HL-60/S4 treated with retinoic acid at 250 ng/mL for 4 days and 3 days (cell line): ENCODE measurements at regions not wholly inside any gene's neighbourhood (a gene's known extent, or its start where the extent isn't known, plus 50 kb on each side); places are given as distances from the start of the nearest gene placed in this dataset.

Source experiments
- in situ Hi-C: fragments of 300-500 bp; cut with MboI; formaldehyde crosslinking; loops from 2 replicates; pipeline ENCODE4 v1.7.0; 2022; ENCODE audit warnings: low sequenced_read_pairs

DNA sequence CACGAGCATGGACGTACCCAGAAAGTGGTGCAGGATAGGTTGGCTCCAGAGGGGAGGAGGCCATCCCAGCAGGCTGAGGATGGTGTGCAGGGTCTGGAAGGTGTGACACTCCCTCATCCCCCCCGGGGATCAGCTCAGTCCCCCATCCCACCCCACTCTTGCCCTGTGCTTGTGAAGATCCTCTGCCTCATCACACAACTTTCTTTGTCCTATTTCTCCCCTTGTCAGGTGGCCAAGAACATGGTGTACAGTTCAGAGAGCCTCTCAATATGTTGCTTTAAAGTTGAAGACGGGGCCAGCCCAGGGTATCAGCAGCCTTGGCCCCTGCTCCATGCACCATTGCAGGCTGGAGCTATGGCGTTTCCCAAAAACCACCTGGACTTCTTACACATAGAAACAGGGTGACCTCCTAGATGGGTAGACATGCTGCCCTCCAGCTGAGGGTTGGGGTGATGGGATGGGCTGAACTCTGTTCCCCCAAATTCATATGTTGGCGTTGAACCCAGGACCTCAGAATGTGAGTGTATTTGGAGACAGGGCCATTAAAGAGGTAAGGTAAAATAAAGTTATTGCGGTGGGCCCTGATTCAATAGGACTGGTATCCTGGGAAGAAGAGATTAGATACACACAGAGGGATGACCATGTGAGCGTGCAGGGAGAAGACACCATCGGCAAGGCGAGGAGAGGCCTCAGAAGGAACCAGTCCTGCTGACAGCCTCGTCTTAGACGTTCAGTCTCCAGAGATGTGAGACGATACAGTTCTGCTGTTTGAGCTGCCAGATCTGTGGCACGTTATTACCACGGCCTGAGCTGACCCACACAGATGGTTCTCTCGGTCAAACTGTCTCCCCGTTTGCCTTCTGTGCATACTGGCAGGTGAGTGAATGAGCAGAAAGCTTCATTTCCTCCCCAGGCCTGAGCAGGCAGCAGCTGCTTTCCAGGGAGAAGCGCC, 272.5 kb downstream of the GADD45G start:
- in situ Hi-C loops, result no loop called here

DNA sequence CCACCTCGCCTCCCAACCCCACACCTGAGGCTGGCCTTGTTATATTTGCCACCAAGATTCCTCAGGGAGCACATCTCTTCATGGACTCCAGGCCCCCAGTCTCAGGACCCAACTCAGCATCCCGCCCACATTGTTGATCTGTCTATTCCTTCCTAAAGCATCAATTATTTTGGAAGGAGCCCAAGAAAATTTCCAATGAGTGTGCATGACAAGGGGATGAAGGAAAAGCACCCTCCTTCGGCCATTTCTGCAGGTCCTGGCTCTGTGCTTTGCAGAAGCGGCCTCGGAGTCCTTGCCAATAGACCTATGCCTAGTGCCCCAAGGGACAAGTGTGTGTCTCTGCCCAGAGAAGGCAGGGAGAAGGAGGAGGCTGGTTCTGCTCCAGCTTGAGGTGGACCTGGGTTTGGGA, 273.2 kb downstream of the GADD45G start:
- in situ Hi-C loops, result no loop called here

DNA sequence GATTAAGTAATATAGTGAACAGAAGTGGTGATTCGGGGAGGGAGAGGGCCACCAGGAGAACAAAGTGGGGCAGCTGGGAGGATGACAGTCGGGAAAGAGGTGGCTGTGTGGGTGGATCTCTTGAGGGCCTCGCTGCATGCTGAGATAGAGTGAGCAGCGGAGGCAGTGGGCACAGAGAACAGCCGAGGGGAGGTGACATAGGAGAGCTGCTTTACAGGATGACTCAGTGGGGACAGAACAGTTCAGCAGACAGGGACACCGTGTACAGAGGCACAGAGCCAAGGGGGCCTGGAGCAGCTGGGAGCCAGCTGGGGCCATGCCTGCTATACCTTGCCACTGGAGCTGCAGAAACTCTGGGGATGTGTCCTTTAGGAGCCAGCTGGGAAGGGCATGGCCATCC, 273.9 kb downstream of the GADD45G start:
- in situ Hi-C loops, result no loop called here

DNA sequence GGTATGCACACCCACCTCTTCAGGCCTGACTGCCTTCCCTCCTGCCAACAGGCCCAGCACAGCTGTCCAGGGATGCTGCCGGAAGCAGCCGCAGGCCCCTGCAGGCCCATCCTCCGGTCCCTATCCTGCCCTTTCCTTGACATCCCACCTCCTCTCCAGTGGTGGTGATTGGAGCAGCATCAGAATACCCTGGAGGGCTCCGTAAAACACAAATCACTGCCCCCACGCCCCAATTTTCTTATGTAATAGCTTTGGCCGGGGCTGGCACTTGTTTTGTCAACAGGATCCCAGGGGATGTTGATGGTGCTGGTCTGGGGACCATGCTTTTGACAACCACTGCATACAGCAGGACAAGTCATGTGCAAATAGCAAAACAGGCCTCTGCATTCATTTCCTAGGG, 274.5 kb downstream of the GADD45G start:
- in situ Hi-C loops, result no loop called here

DNA sequence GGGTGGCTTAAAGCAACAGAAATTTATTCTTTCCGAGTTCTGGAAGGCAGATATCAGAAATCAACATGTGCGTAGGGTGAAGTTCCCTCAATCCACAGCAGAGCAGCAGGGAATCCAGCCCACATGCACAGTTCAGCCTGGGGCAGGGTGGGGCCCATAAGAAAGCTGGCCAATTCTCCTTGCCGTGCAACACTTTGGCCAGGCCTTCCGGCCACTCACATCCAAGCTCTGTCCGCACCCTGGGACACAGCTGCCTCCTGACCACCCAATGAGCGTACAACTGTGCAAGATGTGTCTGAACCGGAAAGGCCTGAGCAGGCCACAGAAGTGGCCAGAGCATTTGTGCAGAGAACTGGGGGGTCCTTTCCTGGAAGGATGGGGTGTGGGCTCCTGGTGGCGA, 274.9 kb downstream of the GADD45G start:
- in situ Hi-C loops, result no loop called here

DNA sequence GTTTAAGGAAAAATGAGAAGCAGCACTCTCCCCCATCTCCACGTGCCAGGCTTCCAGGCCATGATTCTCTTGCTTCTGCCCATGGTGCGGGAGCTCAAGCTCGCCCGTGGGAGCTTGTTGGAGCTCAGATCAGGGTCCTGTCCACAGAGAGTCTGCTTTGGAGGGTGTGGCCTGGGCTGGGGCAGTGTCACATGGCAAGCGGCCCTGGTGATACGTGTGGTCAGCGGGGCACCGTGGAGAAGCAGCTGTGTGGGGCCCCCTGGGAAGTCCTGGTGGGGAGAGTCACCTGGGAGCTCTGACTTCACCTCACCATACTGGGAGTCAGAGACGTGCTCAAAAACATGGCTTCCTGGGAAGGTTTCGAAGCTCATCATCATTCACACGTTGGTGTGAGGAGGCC, 275.3 kb downstream of the GADD45G start:
- in situ Hi-C loops, result no loop called here

DNA sequence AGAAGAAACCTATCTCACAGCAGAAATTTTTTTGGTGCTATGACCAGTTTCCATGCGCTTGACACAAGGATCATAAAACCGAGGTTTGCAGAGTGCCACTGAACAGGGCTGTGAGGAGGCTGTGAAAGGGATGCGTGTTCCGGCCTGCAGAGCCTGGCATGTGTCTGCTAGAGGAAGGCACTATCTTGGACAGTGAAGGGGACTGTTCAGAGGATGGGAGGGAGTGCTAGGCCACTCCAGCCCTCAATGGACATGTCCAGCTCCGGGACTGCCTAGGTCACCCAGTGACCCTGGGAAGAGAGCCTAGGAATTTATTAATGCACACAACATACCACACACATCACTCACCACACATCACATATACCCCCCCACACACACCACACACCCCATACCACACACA, 275.9 kb downstream of the GADD45G start:
- in situ Hi-C loops, result no loop called here

DNA sequence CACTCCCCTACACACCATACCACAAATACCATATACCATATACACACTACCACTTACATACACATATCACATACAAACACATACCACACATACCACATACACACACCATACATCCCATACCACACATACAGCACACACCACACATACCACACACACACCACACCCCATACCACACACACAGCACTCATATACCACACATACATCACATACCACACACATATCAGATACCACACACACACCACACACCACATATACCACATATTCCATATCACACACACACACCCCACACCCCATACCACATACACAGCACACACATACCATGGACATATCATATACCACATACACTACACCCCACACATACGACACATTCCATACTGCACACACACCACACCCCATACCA, 276.6 kb downstream of the GADD45G start:
- in situ Hi-C loops, result no loop called here

DNA sequence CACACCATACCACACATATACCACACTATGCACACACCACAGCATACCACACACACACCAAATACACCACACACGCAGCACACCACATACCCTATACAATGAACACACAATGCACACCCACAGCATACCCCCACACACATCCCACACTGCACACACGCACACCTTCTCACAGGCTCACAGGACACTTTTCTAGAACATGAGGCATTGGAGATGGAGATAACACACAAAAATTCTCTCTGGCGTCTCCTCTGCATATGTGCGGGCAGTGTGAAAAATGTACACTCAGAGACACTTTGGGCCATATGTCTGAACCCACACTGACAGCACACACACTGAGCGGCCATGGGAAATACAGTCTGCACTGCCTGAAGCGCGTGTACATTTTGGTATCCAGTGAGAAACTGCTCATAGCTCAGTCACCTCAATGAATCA, 278.1 kb downstream of the GADD45G start:
- in situ Hi-C loops, result no loop called here

DNA sequence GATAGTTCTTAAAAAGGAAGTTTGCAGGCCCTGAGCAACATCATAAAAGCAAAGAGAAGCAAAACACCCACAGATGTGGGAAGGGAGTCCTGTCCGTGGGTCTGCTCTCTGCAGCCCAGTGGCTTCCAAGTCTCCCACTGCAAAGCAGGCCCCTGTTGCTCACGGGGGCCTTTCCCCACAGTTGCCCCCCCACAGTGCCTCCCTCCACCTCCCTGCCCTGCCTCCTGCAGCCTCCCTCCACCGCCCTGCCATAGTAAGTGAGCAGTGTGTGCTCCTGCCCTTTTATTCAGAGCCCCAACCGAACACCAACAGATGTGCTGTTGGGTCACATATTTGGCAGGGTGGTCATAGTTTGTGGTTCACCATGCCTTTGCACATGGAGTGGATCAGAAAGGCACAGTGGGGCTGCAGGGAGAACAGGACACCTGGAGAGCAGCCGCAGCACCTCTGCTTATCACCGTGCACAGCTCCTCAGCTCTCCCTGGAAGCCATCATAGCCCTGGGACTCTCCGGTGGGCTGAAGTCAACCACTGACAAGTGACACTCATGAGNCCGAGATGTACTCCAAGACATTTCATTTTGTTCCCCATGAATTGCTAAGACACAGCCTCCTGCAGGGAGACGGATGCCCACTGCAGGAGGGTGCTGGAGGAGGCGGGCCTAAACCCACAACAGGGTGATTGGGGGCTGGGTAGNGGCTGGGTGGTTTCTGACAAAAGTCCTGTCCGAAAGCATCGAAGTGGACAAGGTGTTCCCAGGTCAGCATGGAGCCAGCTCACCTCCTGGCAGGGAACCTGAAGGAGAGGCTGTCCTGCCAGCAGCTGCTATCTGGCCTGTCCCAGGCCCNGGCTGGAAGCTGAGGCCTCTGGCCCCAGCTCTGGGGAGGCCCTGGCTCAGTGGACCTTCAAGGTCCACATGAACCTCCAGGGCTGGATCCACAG, 278.9 kb downstream of the GADD45G start:
- in situ Hi-C loops, result no loop called here

DNA sequence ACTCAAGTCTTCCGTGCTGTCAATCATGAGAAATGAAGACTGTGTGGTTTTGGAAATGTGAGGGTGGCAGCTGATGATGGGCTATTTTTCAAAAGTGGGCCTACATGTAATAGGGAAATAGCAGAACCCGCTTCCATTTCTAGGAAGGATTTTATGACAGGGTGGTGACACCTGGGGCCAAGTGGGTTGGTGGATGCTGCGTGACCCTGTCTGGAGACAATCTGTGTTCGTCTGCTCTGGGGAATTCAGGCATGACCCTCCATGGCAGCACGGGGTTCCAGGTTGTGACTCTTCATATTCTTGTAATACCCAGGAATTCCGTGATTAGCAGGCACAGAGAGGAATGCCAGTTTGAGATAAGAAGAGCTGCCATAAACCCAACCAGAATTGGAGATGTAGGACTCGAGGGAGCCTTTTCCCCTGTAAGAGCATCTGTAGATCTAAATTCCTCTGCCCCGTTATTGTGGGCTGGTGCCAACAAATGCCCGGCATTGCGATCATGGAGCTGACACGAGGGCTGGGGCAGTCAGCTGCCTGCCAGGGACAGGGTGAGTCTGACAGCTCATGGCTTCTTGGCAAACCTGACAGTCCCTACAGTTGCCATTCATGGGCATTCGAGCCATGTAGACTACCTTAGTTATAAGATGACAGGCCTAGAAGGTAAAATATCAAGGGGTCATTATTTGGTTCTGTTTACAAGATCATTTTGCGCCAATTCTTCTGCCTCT, 279.7 kb downstream of the GADD45G start:
- in situ Hi-C loops, result no loop called here

DNA sequence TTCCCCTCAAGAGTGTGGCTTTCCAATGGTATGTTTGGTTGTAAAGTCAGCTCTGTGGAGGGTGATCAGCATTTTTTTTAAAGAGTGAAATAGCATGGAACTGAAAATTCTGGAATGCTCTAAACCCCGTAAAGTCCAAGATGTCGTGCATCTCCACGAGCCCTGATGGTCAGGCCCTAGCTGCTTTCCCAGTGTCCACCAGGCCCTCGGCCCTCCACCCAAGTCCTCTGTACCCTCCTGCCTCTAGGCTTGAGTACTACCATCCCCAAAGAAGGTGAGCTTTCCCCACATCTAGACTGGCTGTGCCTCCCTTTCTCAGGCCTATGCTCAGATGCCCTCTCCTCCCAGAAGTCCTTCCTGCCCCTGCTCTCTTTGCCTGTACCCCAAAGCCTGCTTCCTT, 280.3 kb downstream of the GADD45G start:
- in situ Hi-C loops, result no loop called here

DNA sequence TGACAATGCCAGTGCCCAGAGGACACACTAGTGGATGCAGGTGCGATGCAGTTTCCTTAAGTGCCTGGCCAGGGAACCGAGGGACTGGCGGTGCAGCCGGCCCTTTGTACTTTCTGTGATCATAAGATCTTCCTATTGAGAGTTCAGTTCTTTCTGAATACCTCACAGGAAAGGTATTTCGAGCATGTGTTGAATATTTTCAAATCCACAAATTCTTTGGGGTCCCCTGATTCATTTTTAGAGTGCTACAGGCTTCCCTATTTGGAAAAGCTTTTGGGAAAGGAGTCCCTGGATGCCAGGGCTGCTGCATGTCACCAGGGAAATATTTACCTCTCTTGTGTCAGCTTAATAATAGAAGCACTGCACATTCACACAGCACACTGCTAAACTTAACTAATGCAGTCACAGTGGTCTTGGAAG, 281.5 kb downstream of the GADD45G start:
- in situ Hi-C loops, result no loop called here

DNA sequence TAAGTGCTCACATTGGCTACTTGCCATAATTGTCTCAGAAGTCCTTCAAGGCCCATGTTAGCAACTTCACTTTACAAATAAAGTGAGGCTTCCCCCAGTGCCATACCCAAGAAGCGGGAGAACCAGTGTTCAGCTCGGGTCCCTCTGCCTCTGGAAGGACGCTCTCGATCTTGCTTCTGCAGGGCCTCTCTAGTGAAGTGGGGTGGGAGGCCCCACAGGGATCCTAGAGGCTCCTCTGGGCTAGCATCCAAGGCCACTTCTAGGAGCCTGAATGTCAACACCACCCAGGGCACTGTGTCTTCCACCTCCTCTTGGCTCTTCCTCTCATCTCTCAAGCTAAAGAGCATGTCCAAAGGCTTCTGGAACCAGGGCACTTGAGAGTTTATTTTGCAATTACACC, 282.5 kb downstream of the GADD45G start:
- in situ Hi-C loops, result no loop called here

DNA sequence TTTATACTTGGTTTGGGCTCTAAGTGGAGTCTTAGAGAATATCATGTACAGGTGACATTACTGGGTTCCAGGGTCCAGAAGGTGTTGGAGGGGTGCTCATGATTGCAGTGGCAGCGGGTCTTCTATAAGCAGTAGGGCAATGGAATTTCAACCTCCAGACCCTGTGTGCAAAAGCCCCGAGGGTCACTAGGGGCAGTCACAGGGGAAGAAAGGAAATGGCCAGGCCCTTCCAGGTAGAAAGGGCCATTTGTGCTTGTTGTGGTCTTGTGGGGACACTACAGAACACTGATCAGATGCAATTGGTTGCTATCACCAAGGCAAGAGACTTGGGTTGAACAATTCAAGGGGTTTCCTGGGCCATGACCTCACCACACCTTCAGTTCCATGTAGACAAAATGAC, 283.4 kb downstream of the GADD45G start:
- in situ Hi-C loops, result no loop called here

DNA sequence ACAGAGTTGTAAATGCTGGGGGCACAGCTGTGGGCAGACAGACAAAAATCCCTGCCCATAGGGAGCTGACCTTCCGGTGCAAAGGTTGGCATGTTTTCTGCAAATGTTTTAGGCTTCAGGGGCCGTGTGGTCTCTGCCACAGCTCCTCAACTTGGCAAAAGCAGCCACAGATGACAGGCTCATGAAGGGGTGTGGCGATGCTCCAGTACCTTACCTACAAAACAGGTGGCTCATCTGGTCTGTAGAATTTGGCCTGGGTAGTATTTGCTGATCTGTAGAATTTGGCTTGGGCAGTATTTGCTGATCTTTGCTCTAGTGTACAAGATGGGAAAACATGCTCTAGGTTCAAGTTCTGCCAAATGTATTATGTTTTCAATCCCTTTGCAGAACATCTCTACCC, 283.9 kb downstream of the GADD45G start:
- in situ Hi-C loops, result no loop called here

DNA sequence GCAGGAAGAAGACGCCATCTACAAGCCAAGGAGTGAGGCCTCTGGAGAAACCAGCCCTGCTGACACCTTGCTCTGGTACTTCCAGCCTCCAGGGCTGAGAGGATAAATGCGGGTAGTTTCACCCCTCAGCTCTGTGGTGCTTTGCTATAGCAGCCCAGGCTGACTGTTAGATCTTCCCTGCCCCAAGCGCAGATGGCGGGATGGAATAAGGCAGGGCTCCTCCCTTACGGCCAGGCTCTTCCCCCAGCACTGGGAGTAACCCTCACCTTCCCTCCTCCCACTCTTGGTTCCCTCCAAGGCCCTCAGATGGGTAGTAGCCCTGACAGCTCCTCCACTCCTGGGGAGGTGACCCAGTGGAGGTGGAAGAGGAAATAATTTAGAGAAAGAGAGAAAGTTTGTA, 285.1 kb downstream of the GADD45G start:
- in situ Hi-C loops, result no loop called here

DNA sequence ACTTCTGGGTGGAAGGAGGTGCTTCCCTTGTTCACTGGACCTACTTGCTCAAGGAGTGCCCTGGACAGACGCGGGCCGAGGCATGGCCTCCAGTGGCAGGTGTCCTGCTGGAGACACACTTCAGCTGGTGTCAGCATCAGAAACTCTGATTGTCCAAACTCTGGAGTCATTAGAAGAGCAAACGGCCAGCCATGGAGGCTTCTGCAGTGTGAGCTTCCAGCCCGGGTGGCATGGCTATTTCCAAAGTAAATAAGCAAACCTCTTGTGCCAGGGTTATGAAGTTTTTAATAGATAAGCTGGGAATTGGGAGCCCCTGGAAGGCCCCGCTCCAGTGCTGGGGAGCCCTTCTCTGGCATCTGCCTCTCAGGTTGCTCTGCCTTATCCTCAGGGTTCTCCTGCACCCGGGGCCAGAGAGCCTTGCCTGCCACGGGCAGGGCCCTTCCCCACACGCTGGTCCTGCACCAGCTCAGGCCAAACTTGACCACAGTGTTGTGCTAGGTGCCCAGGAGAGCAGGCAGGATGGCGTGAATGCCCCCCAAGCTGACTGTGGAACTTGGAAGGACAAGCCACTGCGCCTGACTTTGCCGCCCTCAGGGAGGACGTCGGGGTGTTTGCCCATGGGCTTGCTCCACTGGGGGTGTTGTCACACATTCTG, 285.6 kb downstream of the GADD45G start:
- in situ Hi-C loops, result no loop called here

DNA sequence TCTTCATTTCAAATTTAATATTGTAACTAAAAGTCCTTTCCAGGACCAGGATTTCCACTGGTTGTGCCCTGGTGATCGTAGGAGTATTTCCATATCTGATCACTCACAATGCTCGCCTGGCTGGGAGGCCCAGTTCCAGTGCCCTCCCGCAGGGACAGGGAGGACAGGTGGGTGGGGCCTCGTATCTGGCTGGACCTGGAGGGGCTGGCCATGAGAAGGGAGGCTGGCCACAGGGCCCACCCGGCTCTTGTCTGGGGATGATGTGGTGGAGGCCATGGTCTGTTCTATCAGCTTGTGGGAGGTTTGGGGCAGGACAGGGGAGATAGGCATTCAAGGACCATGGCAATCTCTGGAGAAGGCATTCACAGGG, 286.4 kb downstream of the GADD45G start:
- in situ Hi-C loops, result no loop called here

DNA sequence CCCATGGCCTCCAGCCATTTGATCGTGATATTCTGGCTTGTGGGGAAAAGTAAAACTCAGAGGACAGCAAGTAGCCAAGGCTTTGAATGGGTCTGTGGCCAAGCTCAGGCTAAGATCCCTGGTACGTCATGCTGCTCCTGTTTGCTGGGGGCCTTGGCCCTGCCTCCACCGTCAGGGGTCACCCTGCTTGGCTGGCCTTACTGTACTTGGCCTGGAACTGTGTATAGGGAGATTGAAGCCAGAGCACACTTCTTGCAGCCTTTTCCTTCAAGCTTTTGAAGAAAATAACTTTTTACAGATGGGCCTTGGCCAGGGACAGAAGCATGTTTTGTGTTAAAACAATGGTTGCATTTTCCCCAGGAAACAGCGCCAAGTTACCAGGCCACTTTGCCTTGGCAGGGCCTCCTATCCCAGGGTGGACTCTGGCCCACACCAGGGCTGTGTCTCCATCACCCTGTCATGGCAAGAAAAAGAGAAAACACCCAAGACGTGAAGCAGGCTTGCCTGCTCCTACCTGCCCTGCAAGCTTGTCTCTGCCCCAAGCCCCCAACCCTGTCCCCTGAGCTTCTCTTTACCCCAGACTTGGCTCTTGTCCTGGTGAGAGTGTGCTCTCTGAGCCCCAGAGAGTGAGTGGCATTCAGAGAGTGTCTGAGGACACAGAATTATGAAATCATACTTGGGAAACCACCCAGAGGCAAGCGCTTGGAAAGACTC, 286.9 kb downstream of the GADD45G start:
- in situ Hi-C loops, result no loop called here
